ENCODE measurements at regions not wholly inside any gene's neighbourhood (a gene's known extent, or its start where the extent isn't known, plus 50 kb on each side); places are given as distances from the start of the nearest gene placed in this dataset.
"Not testable (repeated sequence)": the region's sequence is repeated elsewhere in the genome, so short reads cannot be mapped to it uniquely, and the experiment has no call there.

- Mint-ChIP-seq H3K4me3 (no peak overlapping the region), H3K9me3 (peaks cover 12% of the 10 kb centered on the region), H3K36me3 (ENCODE audit: low read depth) (no peaks in the 10 kb centered on the region), H3K4me1 (ENCODE audit: low read depth) (no peaks in the 10 kb centered on the region), H3K27me3 (ENCODE audit: insufficient read depth) (no peaks in the 10 kb centered on the region), H3K27ac (no peak overlapping the region)
- no peak for DNase-seq (ENCODE audit: low spot score)
- intact Hi-C loops (cut with micrococcal nuclease): no loop called here
These were observed 1968.9 kb downstream of the PCDH9 start for GRCh38 chr13:65260946-65261891.

GRCh38 chr13:65240773-65241172 is 1989.4 kb downstream of the PCDH9 start:
- Mint-ChIP-seq H3K9me3 (peaks cover 21% of the 10 kb centered on the region), H3K4me1 (ENCODE audit: low read depth) (no peaks in the 10 kb centered on the region), H3K36me3 (ENCODE audit: low read depth) (no peaks in the 10 kb centered on the region), H3K4me3 (no peak overlapping the region), H3K27me3 (ENCODE audit: insufficient read depth) (no peaks in the 10 kb centered on the region), H3K27ac (no peak overlapping the region)
- no peak for DNase-seq (ENCODE audit: low spot score)
- intact Hi-C loops (cut with micrococcal nuclease): no loop called here

GRCh38 chr13:65236841-65237418 is 1993.2 kb downstream of the PCDH9 start:
- H3K27me3 Mint-ChIP-seq (ENCODE audit: insufficient read depth): no peaks in the 10 kb centered on the region
- H3K27ac Mint-ChIP-seq: no peak overlapping the region
- no peak for DNase-seq (ENCODE audit: low spot score)
- no peak overlapping the region for H3K4me3 Mint-ChIP-seq
- H3K36me3 Mint-ChIP-seq (ENCODE audit: low read depth): no peaks in the 10 kb centered on the region
- H3K9me3 Mint-ChIP-seq: peaks cover 24% of the 10 kb centered on the region
- H3K4me1 Mint-ChIP-seq (ENCODE audit: low read depth): no peaks in the 10 kb centered on the region
- intact Hi-C loops (cut with micrococcal nuclease): no loop called here

- Mint-ChIP-seq H3K36me3 (ENCODE audit: low read depth) (no peaks in the 10 kb centered on the region), H3K4me3 (no peak overlapping the region), H3K9me3 (peaks cover 4% of the 10 kb centered on the region), H3K27ac (no peak overlapping the region), H3K27me3 (ENCODE audit: insufficient read depth) (no peaks in the 10 kb centered on the region), H3K4me1 (ENCODE audit: low read depth) (no peaks in the 10 kb centered on the region)
- intact Hi-C loops (cut with micrococcal nuclease): no loop called here
- DNase-seq (ENCODE audit: low spot score): no peak
These were observed 2012.6 kb downstream of the PCDH9 start for GRCh38 chr13:65217471-65217995.

- H3K27ac Mint-ChIP-seq; H3K27me3 Mint-ChIP-seq (ENCODE audit: insufficient read depth); H3K4me1 Mint-ChIP-seq (ENCODE audit: low read depth); DNase-seq (ENCODE audit: low spot score); H3K36me3 Mint-ChIP-seq (ENCODE audit: low read depth); H3K4me3 Mint-ChIP-seq; intact Hi-C loops (cut with micrococcal nuclease): not testable (repeated sequence)
- peaks cover 23% of the 10 kb centered on the region for H3K9me3 Mint-ChIP-seq
These were observed 2027.3 kb downstream of the PCDH9 start for GRCh38 chr13:65202845-65203244.

GRCh38 chr13:65188721-65189120 is 2041.4 kb downstream of the PCDH9 start:
- no peak for DNase-seq (ENCODE audit: low spot score)
- no peak overlapping the region for H3K4me3 Mint-ChIP-seq
- H3K36me3 Mint-ChIP-seq (ENCODE audit: low read depth): no peaks in the 10 kb centered on the region
- no peaks in the 10 kb centered on the region for H3K27me3 Mint-ChIP-seq (ENCODE audit: insufficient read depth)
- no peaks in the 10 kb centered on the region for H3K4me1 Mint-ChIP-seq (ENCODE audit: low read depth)
- intact Hi-C loops (cut with micrococcal nuclease): no loop called here
- no peak overlapping the region for H3K27ac Mint-ChIP-seq
- peaks cover 26% of the 10 kb centered on the region for H3K9me3 Mint-ChIP-seq

- H3K4me3 Mint-ChIP-seq: no peak overlapping the region
- intact Hi-C loops (cut with micrococcal nuclease): no loop called here
- no peaks in the 10 kb centered on the region for H3K36me3 Mint-ChIP-seq (ENCODE audit: low read depth)
- no peak for DNase-seq (ENCODE audit: low spot score)
- H3K27me3 Mint-ChIP-seq (ENCODE audit: insufficient read depth): no peaks in the 10 kb centered on the region
- H3K27ac Mint-ChIP-seq: no peak overlapping the region
- peaks cover 4% of the 10 kb centered on the region for H3K9me3 Mint-ChIP-seq
- no peaks in the 10 kb centered on the region for H3K4me1 Mint-ChIP-seq (ENCODE audit: low read depth)
These were observed 2062.1 kb downstream of the PCDH9 start for GRCh38 chr13:65168026-65168425.

GRCh38 chr13:65166675-65167074 is 2063.5 kb downstream of the PCDH9 start:
- no peak for DNase-seq (ENCODE audit: low spot score)
- intact Hi-C loops (cut with micrococcal nuclease): no loop called here
- H3K9me3 Mint-ChIP-seq: peaks cover 4% of the 10 kb centered on the region
- no peaks in the 10 kb centered on the region for H3K27me3 Mint-ChIP-seq (ENCODE audit: insufficient read depth)
- H3K4me3 Mint-ChIP-seq: no peak overlapping the region
- no peaks in the 10 kb centered on the region for H3K36me3 Mint-ChIP-seq (ENCODE audit: low read depth)
- no peak overlapping the region for H3K27ac Mint-ChIP-seq
- no peaks in the 10 kb centered on the region for H3K4me1 Mint-ChIP-seq (ENCODE audit: low read depth)

GRCh38 chr13:65159803-65160202 is 2070.3 kb downstream of the PCDH9 start:
- no peak overlapping the region for H3K4me3 Mint-ChIP-seq
- no peaks in the 10 kb centered on the region for H3K4me1 Mint-ChIP-seq (ENCODE audit: low read depth)
- no peak overlapping the region for H3K27ac Mint-ChIP-seq
- DNase-seq (ENCODE audit: low spot score): no peak
- peaks cover 9% of the 10 kb centered on the region for H3K9me3 Mint-ChIP-seq
- H3K27me3 Mint-ChIP-seq (ENCODE audit: insufficient read depth): no peaks in the 10 kb centered on the region
- H3K36me3 Mint-ChIP-seq (ENCODE audit: low read depth): no peaks in the 10 kb centered on the region
- intact Hi-C loops (cut with micrococcal nuclease): no loop called here

- intact Hi-C loops (cut with micrococcal nuclease): no loop called here
- H3K36me3 Mint-ChIP-seq (ENCODE audit: low read depth): no peaks in the 10 kb centered on the region
- no peak overlapping the region for H3K27ac Mint-ChIP-seq
- no peak for DNase-seq (ENCODE audit: low spot score)
- H3K4me3 Mint-ChIP-seq: no peak overlapping the region
- peaks cover 9% of the 10 kb centered on the region for H3K4me1 Mint-ChIP-seq (ENCODE audit: low read depth)
- no peaks in the 10 kb centered on the region for H3K27me3 Mint-ChIP-seq (ENCODE audit: insufficient read depth)
- H3K9me3 Mint-ChIP-seq: peaks cover 18% of the 10 kb centered on the region
These were observed 2074.3 kb downstream of the PCDH9 start for GRCh38 chr13:65155861-65156260.

GRCh38 chr13:65154661-65155447 is 2075.3 kb downstream of the PCDH9 start:
- peaks cover 14% of the 10 kb centered on the region for H3K9me3 Mint-ChIP-seq
- H3K36me3 Mint-ChIP-seq (ENCODE audit: low read depth): no peaks in the 10 kb centered on the region
- intact Hi-C loops (cut with micrococcal nuclease): no loop called here
- no peaks in the 10 kb centered on the region for H3K27me3 Mint-ChIP-seq (ENCODE audit: insufficient read depth)
- no peak for DNase-seq (ENCODE audit: low spot score)
- H3K4me3 Mint-ChIP-seq: no peak overlapping the region
- H3K27ac Mint-ChIP-seq: no peak overlapping the region
- H3K4me1 Mint-ChIP-seq (ENCODE audit: low read depth): peaks cover 9% of the 10 kb centered on the region

- intact Hi-C loops (cut with micrococcal nuclease): no loop called here
- DNase-seq (ENCODE audit: low spot score): no peak
- H3K27ac Mint-ChIP-seq: no peak overlapping the region
These were observed 2080.4 kb downstream of the PCDH9 start for GRCh38 chr13:65149687-65150086.

GRCh38 chr13:65143920-65144319 is 2086.2 kb downstream of the PCDH9 start:
- H3K4me3 Mint-ChIP-seq: no peak overlapping the region
- H3K36me3 Mint-ChIP-seq (ENCODE audit: low read depth): no peaks in the 10 kb centered on the region
- peaks cover 7% of the 10 kb centered on the region for H3K9me3 Mint-ChIP-seq
- H3K4me1 Mint-ChIP-seq (ENCODE audit: low read depth): no peaks in the 10 kb centered on the region
- DNase-seq (ENCODE audit: low spot score): no peak
- intact Hi-C loops (cut with micrococcal nuclease): no loop called here
- H3K27me3 Mint-ChIP-seq (ENCODE audit: insufficient read depth): no peaks in the 10 kb centered on the region
- no peak overlapping the region for H3K27ac Mint-ChIP-seq

More at GRCh38 chr13:65149687-65150086, 2080.4 kb downstream of the PCDH9 start:
- H3K4me1 Mint-ChIP-seq (ENCODE audit: low read depth): peaks cover 9% of the 10 kb centered on the region
- no peaks in the 10 kb centered on the region for H3K27me3 Mint-ChIP-seq (ENCODE audit: insufficient read depth)
- H3K36me3 Mint-ChIP-seq (ENCODE audit: low read depth): no peaks in the 10 kb centered on the region
- H3K4me3 Mint-ChIP-seq: no peak overlapping the region
- H3K9me3 Mint-ChIP-seq: peaks cover 15% of the 10 kb centered on the region

Measured in activated T-helper 1 cell treated with anti-CD3 and anti-CD28 coated beads, Interleukin-12 subunit alpha, Interleukin-12 subunit beta, Interleukin-2, Interleukin-4 antibody, amounts not matched to agents 30 ng/mL and 10 ng/mL and 1 ng/mL, durations not matched to agents 14 hours and 24 hours and 36 hours (primary cell).